Thyroid gland (tissue), 4 donors: ENCODE measurements at regions not wholly inside any gene's neighbourhood (a gene's known extent, or its start where the extent isn't known, plus 50 kb on each side); places are given as distances from the start of the nearest gene placed in this dataset.

Source experiments
- POLR2A ChIP-seq, 2 donors: fragments of 450-650 bp; IDR thresholded peaks; one replicate each; pipeline ENCODE4 v1.6.1; 2017; ENCODE audit warnings: antibody characterized with exemption in 2 of 2, mild to moderate bottlenecking in 2 of 2, moderate library complexity in 1 of 2
- TF ChIP-seq, protein P1 (sequence below), 6 experiments: fragments of 200-600 bp in 3 of 6; fragments of 450-650 bp in 3 of 6; sonication (generic) in 3 of 6; IDR thresholded peaks; one replicate each; pipeline ENCODE4 v1.5.1; 2016 to 2019; ENCODE audit warnings: antibody characterized with exemption in 6 of 6, mild to moderate bottlenecking in 2 of 6, inconsistent platforms in 1 of 6, moderate library complexity in 1 of 6

DNA sequence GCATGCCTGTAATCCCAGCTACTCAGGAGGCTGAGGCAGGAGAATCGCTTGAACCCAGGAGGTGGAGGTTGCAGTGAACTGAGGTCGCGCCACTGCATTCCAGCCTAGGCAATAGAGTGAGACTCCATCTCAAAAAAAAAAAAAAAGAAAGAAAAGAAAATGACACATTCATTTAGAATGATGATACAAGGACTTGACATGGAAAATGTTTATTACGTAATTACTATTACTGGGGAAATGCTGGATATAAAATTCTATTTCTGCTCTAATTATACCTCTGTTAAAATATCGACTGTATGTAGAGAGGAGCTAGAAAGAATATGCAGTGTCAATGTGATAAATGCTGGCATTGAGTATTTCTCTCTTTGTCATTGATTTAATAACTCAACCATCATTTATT lies 54.7 kb upstream of the CTPS1 start:
- TF ChIP-seq POLR2A (IDR thresholded peaks at IDR 0.05), result no peak
- TF ChIP-seq, protein P1, sequence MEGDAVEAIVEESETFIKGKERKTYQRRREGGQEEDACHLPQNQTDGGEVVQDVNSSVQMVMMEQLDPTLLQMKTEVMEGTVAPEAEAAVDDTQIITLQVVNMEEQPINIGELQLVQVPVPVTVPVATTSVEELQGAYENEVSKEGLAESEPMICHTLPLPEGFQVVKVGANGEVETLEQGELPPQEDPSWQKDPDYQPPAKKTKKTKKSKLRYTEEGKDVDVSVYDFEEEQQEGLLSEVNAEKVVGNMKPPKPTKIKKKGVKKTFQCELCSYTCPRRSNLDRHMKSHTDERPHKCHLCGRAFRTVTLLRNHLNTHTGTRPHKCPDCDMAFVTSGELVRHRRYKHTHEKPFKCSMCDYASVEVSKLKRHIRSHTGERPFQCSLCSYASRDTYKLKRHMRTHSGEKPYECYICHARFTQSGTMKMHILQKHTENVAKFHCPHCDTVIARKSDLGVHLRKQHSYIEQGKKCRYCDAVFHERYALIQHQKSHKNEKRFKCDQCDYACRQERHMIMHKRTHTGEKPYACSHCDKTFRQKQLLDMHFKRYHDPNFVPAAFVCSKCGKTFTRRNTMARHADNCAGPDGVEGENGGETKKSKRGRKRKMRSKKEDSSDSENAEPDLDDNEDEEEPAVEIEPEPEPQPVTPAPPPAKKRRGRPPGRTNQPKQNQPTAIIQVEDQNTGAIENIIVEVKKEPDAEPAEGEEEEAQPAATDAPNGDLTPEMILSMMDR (IDR thresholded peaks at IDR 0.05), result no peak
